Vagina (tissue), 2 donors: ENCODE measurements at regions not wholly inside any gene's neighbourhood (a gene's known extent, or its start where the extent isn't known, plus 50 kb on each side); places are given as distances from the start of the nearest gene placed in this dataset.

Experiments
- DNase-seq, 2 donors: peaks; one replicate each; pipeline ENCODE4 v3.0.0-alpha.2; 2017; ENCODE audit errors: extremely low spot score in 2 of 2
- H3K27ac ChIP-seq: fragments of 200-600 bp; sonication (generic); one replicate; pipeline ENCODE4 v1.5.1; 2019
- H3K27me3 ChIP-seq: fragments of 200-600 bp; sonication (generic); one replicate; pipeline ENCODE4 v1.5.1; 2019
- H3K36me3 ChIP-seq, 2 donors: fragments of 200-600 bp; sonication (generic); one replicate each; pipeline ENCODE4 v1.5.1; 2017 to 2019
- H3K4me1 ChIP-seq: fragments of 200-600 bp; sonication (generic); one replicate; pipeline ENCODE4 v1.5.1; 2019
- H3K4me3 ChIP-seq, 2 donors: fragments of 200-600 bp; sonication (generic); 1 replicate in 1 of 2; 2 replicates in 1 of 2; pipeline ENCODE4 v1.5.1; 2016 to 2019
- H3K9me3 ChIP-seq: fragments of 200-600 bp; sonication (generic); one replicate; pipeline ENCODE4 v1.5.1; 2019
- POLR2A ChIP-seq, 2 donors: fragments of 450-650 bp; IDR thresholded peaks; one replicate each; pipeline ENCODE4 v1.6.1; 2017; ENCODE audit warnings: antibody characterized with exemption in 2 of 2, mild to moderate bottlenecking in 2 of 2, moderate library complexity in 2 of 2
- POLR2AphosphoS5 ChIP-seq, 2 donors: sonication (generic); formaldehyde crosslinking; IDR thresholded peaks; one replicate each; pipeline ENCODE4 v1.9.0; 2017; ENCODE audit warnings: antibody characterized with exemption in 2 of 2, mild to moderate bottlenecking in 2 of 2, low read depth in 1 of 2; ENCODE audit not compliant: insufficient read depth in 1 of 2
- intact Hi-C: fragments of 100-400 bp; cut with DNase I; formaldehyde crosslinking; loops from one replicate; pipeline ENCODE4 v1.15.1; 2023
- TF ChIP-seq, protein P1 (sequence below), 3 experiments: fragments of 450-650 bp in 2 of 3; fragments of 200-600 bp in 1 of 3; sonication (generic) in 1 of 3; IDR thresholded peaks; one replicate each; pipeline ENCODE4 v1.5.1; 2017 to 2019; ENCODE audit warnings: antibody characterized with exemption in 3 of 3, mild to moderate bottlenecking in 2 of 3, moderate library complexity in 2 of 3

DNA sequence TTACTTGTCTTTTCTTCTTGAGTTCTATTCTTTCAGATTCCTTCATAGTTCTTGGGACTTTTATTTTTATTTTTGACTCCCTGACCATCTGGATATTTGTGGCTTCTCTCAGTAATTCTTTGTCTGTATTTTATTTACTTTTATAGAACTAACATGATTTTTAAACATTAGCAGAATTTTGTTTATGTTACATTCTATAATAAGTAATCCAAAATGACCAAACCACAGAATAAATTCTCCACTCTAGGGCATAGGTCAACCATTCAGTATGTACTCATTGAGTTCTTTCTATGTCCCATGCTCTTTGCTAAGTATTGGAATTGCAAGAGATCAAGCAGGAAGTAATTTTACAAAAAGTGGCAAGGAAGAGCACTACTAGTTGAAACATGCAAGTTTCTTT is 969.0 kb downstream of the TTLL7 start:
- H3K9me3 ChIP-seq: no peaks in the 10 kb centered on the region
- H3K36me3 ChIP-seq: no peaks in the 10 kb centered on the region
- no peak overlapping the region for H3K4me3 ChIP-seq
- H3K27ac ChIP-seq: no peak overlapping the region
- TF ChIP-seq POLR2A (IDR thresholded peaks at IDR 0.05): no peak
- TF ChIP-seq POLR2AphosphoS5 (IDR thresholded peaks at IDR 0.05; ENCODE audit: insufficient read depth in 1 of 2, low read depth in 1 of 2): no peak
- TF ChIP-seq, protein P1, sequence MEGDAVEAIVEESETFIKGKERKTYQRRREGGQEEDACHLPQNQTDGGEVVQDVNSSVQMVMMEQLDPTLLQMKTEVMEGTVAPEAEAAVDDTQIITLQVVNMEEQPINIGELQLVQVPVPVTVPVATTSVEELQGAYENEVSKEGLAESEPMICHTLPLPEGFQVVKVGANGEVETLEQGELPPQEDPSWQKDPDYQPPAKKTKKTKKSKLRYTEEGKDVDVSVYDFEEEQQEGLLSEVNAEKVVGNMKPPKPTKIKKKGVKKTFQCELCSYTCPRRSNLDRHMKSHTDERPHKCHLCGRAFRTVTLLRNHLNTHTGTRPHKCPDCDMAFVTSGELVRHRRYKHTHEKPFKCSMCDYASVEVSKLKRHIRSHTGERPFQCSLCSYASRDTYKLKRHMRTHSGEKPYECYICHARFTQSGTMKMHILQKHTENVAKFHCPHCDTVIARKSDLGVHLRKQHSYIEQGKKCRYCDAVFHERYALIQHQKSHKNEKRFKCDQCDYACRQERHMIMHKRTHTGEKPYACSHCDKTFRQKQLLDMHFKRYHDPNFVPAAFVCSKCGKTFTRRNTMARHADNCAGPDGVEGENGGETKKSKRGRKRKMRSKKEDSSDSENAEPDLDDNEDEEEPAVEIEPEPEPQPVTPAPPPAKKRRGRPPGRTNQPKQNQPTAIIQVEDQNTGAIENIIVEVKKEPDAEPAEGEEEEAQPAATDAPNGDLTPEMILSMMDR (IDR thresholded peaks at IDR 0.05): no peak
- no peaks in the 10 kb centered on the region for H3K4me1 ChIP-seq
- DNase-seq: no peak
- intact Hi-C loops: no loop called here
- no peaks in the 10 kb centered on the region for H3K27me3 ChIP-seq

DNA sequence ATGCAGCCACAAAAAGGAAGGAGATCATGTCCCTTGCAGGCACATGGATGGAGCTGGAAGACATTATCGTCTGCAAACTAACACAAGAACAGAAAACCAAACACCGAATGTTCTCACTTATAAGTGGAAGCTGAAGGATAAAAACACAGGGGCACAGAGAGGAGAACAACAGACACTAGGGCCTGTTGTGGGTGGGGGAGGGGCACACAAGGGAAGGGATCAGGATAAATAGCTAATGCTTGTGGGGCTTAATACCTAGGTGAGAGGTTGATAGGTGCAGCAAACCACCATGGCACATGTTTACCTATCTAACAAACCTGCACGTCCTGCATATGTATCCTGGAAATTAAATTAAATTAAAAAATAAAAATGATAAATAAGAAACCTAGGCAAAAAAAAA is 969.9 kb downstream of the TTLL7 start:
- Histone ChIP-seq H3K4me1 (no peaks in the 10 kb centered on the region), H3K27ac (no peak overlapping the region), H3K36me3 (no peaks in the 10 kb centered on the region), H3K27me3 (no peaks in the 10 kb centered on the region), H3K9me3 (no peaks in the 10 kb centered on the region), H3K4me3 (no peak overlapping the region)
- intact Hi-C loops: no loop called here
- no peak for DNase-seq
- TF ChIP-seq, protein P1 (IDR thresholded peaks at IDR 0.05): no peak
- TF ChIP-seq POLR2AphosphoS5 (IDR thresholded peaks at IDR 0.05; ENCODE audit: insufficient read depth in 1 of 2, low read depth in 1 of 2): no peak
- no peak for TF ChIP-seq POLR2A (IDR thresholded peaks at IDR 0.05)

DNA sequence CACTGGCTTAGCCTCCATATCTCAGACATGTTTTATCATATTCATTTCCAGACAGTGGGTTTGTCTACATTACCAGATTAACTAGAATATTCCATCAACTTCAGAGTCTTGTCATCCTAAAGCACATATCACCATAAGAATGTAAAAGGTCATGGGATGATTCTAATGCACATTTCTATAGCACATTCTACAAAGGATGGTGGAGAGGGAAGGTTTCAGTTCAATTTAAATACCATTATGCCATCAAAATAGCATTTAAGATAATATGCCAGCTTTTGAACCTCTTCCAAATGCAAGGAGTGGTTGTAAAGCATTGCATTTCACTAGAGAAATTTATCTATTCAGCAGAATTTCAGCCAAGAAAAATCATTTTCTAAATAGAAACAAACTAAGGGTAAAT is 970.5 kb downstream of the TTLL7 start:
- H3K27ac ChIP-seq: no peak overlapping the region
- no peaks in the 10 kb centered on the region for H3K36me3 ChIP-seq
- no peak overlapping the region for H3K4me3 ChIP-seq
- DNase-seq: no peak
- intact Hi-C loops: no loop called here
- no peaks in the 10 kb centered on the region for H3K4me1 ChIP-seq
- no peaks in the 10 kb centered on the region for H3K27me3 ChIP-seq
- no peak for TF ChIP-seq POLR2A (IDR thresholded peaks at IDR 0.05)
- TF ChIP-seq, protein P1 (IDR thresholded peaks at IDR 0.05): no peak
- TF ChIP-seq POLR2AphosphoS5 (IDR thresholded peaks at IDR 0.05; ENCODE audit: insufficient read depth in 1 of 2, low read depth in 1 of 2): no peak
- H3K9me3 ChIP-seq: no peaks in the 10 kb centered on the region

DNA sequence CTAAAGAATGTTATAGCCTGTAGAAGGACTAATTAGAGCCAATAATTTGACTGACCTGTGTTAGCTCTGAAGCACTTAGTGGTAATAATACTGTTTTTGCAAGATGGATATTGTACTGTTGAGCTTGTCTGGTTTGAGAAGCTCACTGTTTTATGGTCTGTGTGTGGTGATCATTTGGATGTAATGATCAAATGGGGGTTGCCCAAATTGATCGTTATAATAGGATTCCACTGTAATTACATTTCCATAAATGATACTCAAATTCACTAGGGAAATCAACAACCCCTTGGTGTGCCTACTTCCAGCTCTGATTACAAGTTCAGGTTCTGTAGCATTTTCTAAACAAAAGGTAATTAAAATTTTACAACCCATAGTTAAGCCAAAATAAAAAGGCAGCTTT is 971.4 kb downstream of the TTLL7 start:
- Histone ChIP-seq H3K27me3 (no peaks in the 10 kb centered on the region), H3K4me1 (no peaks in the 10 kb centered on the region), H3K9me3 (no peaks in the 10 kb centered on the region), H3K36me3 (no peaks in the 10 kb centered on the region), H3K4me3 (no peak overlapping the region), H3K27ac (no peak overlapping the region)
- no peak for DNase-seq
- TF ChIP-seq, protein P1 (IDR thresholded peaks at IDR 0.05): no peak
- TF ChIP-seq POLR2A (IDR thresholded peaks at IDR 0.05) (no peak), POLR2AphosphoS5 (IDR thresholded peaks at IDR 0.05; ENCODE audit: insufficient read depth in 1 of 2, low read depth in 1 of 2) (no peak)
- intact Hi-C loops: no loop called here

DNA sequence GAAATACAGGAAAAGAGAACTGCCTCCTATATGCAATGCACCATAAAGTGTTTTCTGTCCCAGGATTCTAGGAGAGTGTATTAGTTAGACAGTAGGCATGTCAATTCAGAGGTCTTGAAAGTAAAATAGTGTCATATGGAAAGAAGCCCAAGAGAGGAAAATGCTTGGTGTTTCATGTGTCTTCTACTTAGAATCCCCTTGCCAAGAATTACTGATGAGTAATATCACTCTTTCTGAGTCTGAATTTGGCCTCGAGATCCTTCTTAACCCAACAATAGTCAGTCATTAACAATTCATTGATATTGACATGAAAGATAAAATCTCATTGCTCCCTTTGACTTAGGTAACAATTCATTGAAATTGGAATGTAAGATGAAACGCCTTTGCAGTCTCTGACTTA is 972.2 kb downstream of the TTLL7 start:
- no peaks in the 10 kb centered on the region for H3K27me3 ChIP-seq
- DNase-seq: no peak
- H3K36me3 ChIP-seq: no peaks in the 10 kb centered on the region
- no peak overlapping the region for H3K4me3 ChIP-seq
- H3K4me1 ChIP-seq: no peaks in the 10 kb centered on the region
- TF ChIP-seq, protein P1 (IDR thresholded peaks at IDR 0.05): no peak
- TF ChIP-seq POLR2AphosphoS5 (IDR thresholded peaks at IDR 0.05; ENCODE audit: insufficient read depth in 1 of 2, low read depth in 1 of 2) (no peak), POLR2A (IDR thresholded peaks at IDR 0.05) (no peak)
- H3K9me3 ChIP-seq: no peaks in the 10 kb centered on the region
- H3K27ac ChIP-seq: no peak overlapping the region
- intact Hi-C loops: no loop called here
